ENCODE measurements at regions not wholly inside any gene's neighbourhood (a gene's known extent, or its start where the extent isn't known, plus 50 kb on each side); places are given as distances from the start of the nearest gene placed in this dataset.
A peak's percentile ranks its signal among the peaks of the same experiment; 100 is the strongest.

GRCh38 chr15:66850078-66850991 lies 148.3 kb downstream of the SMAD6 start:
- no peaks in the 10 kb centered on the region for H3K27me3 ChIP-seq (ENCODE audit: control insufficient read depth, insufficient read depth, low read length)
- no peak overlapping the region for H3K4me3 Mint-ChIP-seq

DNA sequence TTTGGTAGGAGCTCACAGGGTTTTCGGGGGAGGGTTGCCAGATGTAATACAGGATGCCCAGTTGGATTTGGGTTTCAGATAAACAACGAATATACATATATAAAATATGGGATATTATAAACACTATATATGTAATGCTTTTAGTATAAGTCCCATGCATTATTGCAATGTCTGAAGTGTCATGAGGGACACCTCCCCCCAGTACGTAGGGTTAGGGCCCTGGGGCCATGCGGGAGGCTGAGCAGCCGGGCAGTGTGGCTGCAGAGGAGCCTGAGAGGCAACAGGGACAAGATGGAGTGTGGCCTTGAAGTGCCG lies 148.9 kb downstream of the SMAD6 start:
- H3K4me1 ChIP-seq (ENCODE audit: control insufficient read depth, insufficient read depth, low read length, poor library complexity, severe bottlenecking): peaks cover 3% of the 10 kb centered on the region
- no peaks in the 10 kb centered on the region for H3K27me3 ChIP-seq (ENCODE audit: control insufficient read depth, insufficient read depth, low read length)
- no peaks in the 10 kb centered on the region for H3K9me3 ChIP-seq (ENCODE audit: control insufficient read depth in 2 of 2, low read length in 2 of 2)
- DNase-seq: no peak
- H3K36me3 Mint-ChIP-seq: no peaks in the 10 kb centered on the region
- peak overlapping the region in 2 of 4 donors; percentile 44 to 64 for H3K4me3 Mint-ChIP-seq
- peaks cover 0 to 3% (median 0%) of the 10 kb centered on the region in 7 donors for H3K9me3 Mint-ChIP-seq
- no peak overlapping the region for H3K27ac ChIP-seq (ENCODE audit: insufficient read depth, low read length, poor library complexity, severe bottlenecking)
- H3K27ac Mint-ChIP-seq: no peak overlapping the region
- H3K36me3 ChIP-seq (ENCODE audit: control insufficient read depth, insufficient read depth, low read length): no peaks in the 10 kb centered on the region
- peaks cover 21% of the 10 kb centered on the region for H3K27me3 Mint-ChIP-seq
- H3K4me1 Mint-ChIP-seq: peaks cover 0 to 5% (median 2%) of the 10 kb centered on the region in 4 donors
- ATAC-seq (ENCODE audit: low read depth in 2 of 2): no peak
- no peak overlapping the region for H3K4me3 ChIP-seq (ENCODE audit: low read depth, low read length)

More at GRCh38 chr15:66850078-66850991, 148.3 kb downstream of the SMAD6 start:
- Mint-ChIP-seq H3K27me3 (peaks cover 21% of the 10 kb centered on the region), H3K9me3 (peaks cover 0 to 3% (median 0%) of the 10 kb centered on the region in 7 donors), H3K4me1 (peaks cover 0 to 5% (median 2%) of the 10 kb centered on the region in 4 donors), H3K27ac (no peak overlapping the region), H3K36me3 (no peaks in the 10 kb centered on the region)
- H3K4me1 ChIP-seq (ENCODE audit: control insufficient read depth, insufficient read depth, low read length, poor library complexity, severe bottlenecking): peaks cover 3% of the 10 kb centered on the region
- H3K36me3 ChIP-seq (ENCODE audit: control insufficient read depth, insufficient read depth, low read length): no peaks in the 10 kb centered on the region
- no peak for DNase-seq
- H3K4me3 ChIP-seq (ENCODE audit: low read depth, low read length): no peak overlapping the region
- H3K9me3 ChIP-seq (ENCODE audit: control insufficient read depth in 2 of 2, low read length in 2 of 2): no peaks in the 10 kb centered on the region
- H3K27ac ChIP-seq (ENCODE audit: insufficient read depth, low read length, poor library complexity, severe bottlenecking): no peak overlapping the region
- ATAC-seq (ENCODE audit: low read depth in 2 of 2): no peak

DNA sequence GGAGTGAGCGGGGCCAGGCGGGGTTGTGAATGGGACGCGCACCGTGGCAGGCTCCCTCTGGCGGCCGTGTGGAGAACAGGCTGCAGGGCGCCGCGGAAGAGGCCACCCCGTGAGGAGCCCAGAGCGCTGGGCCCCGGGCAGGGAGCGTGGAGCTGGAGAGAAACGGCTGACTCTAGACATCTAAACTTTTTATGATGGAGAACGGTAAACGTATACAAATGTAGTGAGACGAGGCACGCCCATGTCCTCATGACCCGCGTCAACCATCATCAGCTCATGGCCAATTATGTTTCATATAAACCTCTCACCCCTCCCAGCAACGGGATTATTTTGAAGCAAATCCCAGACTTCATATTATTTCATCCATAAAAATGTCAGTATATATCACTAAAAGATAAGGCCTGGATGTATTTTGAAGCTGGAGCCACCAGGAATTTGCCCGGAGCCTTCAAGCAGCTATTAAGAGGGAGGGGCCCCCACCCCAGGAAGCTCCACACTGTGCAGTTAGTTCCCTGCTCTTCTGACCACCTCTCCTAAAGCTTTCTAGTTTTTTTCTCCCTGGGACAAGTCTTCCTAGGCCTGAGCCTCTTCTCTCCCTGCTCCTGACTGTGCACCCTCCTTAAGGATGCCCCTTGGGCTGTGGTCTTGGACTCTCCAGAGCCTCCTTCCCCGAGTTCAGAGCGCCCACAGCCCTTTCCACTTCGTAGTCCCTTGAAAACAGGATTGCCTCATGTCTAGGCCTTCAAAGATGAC lies 149.5 kb downstream of the SMAD6 start:
- peaks cover 0 to 3% (median 0%) of the 10 kb centered on the region in 7 donors for H3K9me3 Mint-ChIP-seq
- no peaks in the 10 kb centered on the region for H3K36me3 ChIP-seq (ENCODE audit: control insufficient read depth, insufficient read depth, low read length)
- H3K9me3 ChIP-seq (ENCODE audit: control insufficient read depth in 2 of 2, low read length in 2 of 2): no peaks in the 10 kb centered on the region
- ATAC-seq (ENCODE audit: low read depth in 2 of 2) (peak; percentile 85), DNase-seq (peak; percentile 39 to 78 (median 64))
- no peaks in the 10 kb centered on the region for H3K27me3 ChIP-seq (ENCODE audit: control insufficient read depth, insufficient read depth, low read length)
- no peak overlapping the region for H3K27ac Mint-ChIP-seq
- H3K4me3 ChIP-seq (ENCODE audit: low read depth, low read length): no peak overlapping the region
- peaks cover 18% of the 10 kb centered on the region for H3K27me3 Mint-ChIP-seq
- H3K4me1 Mint-ChIP-seq: peaks cover 0 to 5% (median 2%) of the 10 kb centered on the region in 4 donors
- H3K36me3 Mint-ChIP-seq: no peaks in the 10 kb centered on the region
- peaks cover 3% of the 10 kb centered on the region for H3K4me1 ChIP-seq (ENCODE audit: control insufficient read depth, insufficient read depth, low read length, poor library complexity, severe bottlenecking)
- peak overlapping the region in 2 of 4 donors; percentile 44 to 64 for H3K4me3 Mint-ChIP-seq
- H3K27ac ChIP-seq (ENCODE audit: insufficient read depth, low read length, poor library complexity, severe bottlenecking): no peak overlapping the region

GRCh38 chr15:66852064-66852905 lies 150.2 kb downstream of the SMAD6 start:
- Mint-ChIP-seq H3K36me3 (no peaks in the 10 kb centered on the region), H3K27me3 (peaks cover 19% of the 10 kb centered on the region), H3K27ac (no peak overlapping the region), H3K9me3 (peaks cover 0 to 3% (median 0%) of the 10 kb centered on the region in 7 donors), H3K4me1 (peaks cover 0 to 5% (median 2%) of the 10 kb centered on the region in 4 donors), H3K4me3 (no peak overlapping the region)
- ATAC-seq (ENCODE audit: low read depth in 2 of 2): no peak
- H3K27me3 ChIP-seq (ENCODE audit: control insufficient read depth, insufficient read depth, low read length): no peaks in the 10 kb centered on the region
- H3K36me3 ChIP-seq (ENCODE audit: control insufficient read depth, insufficient read depth, low read length): no peaks in the 10 kb centered on the region
- H3K4me3 ChIP-seq (ENCODE audit: low read depth, low read length): no peak overlapping the region
- H3K4me1 ChIP-seq (ENCODE audit: control insufficient read depth, insufficient read depth, low read length, poor library complexity, severe bottlenecking): peaks cover 3% of the 10 kb centered on the region
- H3K9me3 ChIP-seq (ENCODE audit: control insufficient read depth in 2 of 2, low read length in 2 of 2): no peaks in the 10 kb centered on the region
- H3K27ac ChIP-seq (ENCODE audit: insufficient read depth, low read length, poor library complexity, severe bottlenecking): no peak overlapping the region
- no peak for DNase-seq

DNA sequence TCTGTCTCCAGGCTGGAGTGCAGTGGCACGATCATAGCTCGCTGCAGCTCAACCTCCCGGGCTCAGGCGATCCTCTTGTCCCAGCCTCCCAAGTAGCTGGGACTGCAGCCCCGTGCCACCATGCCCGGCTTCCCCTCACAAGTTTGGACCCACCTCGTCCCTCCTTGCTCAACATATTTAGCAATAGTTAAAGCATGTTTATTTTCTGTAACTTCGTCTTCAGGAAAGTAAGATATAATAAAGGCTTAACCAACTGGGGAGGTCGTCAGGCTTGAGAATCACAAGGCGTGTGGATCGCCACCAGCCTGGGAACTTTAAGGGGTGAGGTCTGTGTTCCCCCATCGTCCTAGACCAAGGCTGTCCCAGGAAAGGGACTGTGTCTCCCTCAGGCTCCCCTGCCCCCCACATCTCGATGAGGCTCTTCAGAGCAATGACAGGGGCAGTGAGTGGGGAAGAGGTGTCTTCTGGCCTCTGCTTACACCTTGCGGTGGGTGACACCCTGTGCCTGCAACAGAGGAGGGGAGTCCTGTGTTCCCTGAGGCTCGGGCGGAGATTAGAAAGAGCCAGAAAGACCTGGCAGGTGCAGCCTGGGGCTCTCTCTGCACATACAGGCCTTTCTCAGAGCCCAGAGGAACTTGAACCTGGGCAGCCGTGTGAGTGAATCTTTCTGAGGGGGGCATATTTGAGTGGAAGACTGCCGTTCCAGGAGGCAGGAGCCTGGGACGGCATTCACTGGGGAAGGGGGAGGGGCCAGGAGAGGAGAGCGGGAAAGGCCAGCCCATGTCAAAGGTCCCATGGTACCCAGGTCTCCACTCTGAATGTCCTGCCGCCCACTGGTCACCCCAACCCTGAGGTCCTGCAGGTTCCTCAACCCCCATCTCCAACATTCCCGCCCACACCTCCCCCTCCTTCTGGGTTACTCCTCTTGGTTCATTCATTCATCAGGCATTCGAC lies 152.3 kb downstream of the SMAD6 start:
- no peak for ATAC-seq (ENCODE audit: low read depth in 2 of 2)
- no peak overlapping the region for H3K27ac ChIP-seq (ENCODE audit: insufficient read depth, low read length, poor library complexity, severe bottlenecking)
- Mint-ChIP-seq H3K9me3 (peaks cover 0 to 2% (median 0%) of the 10 kb centered on the region in 7 donors), H3K27ac (no peak overlapping the region), H3K27me3 (peaks cover 26% of the 10 kb centered on the region), H3K36me3 (no peaks in the 10 kb centered on the region), H3K4me3 (no peak overlapping the region), H3K4me1 (peaks cover 0 to 5% (median 2%) of the 10 kb centered on the region in 4 donors)
- no peaks in the 10 kb centered on the region for H3K9me3 ChIP-seq (ENCODE audit: control insufficient read depth in 2 of 2, low read length in 2 of 2)
- peaks cover 5% of the 10 kb centered on the region for H3K27me3 ChIP-seq (ENCODE audit: control insufficient read depth, insufficient read depth, low read length)
- DNase-seq: no peak
- H3K36me3 ChIP-seq (ENCODE audit: control insufficient read depth, insufficient read depth, low read length): no peaks in the 10 kb centered on the region
- H3K4me1 ChIP-seq (ENCODE audit: control insufficient read depth, insufficient read depth, low read length, poor library complexity, severe bottlenecking): peaks cover 3% of the 10 kb centered on the region
- H3K4me3 ChIP-seq (ENCODE audit: low read depth, low read length): no peak overlapping the region

DNA sequence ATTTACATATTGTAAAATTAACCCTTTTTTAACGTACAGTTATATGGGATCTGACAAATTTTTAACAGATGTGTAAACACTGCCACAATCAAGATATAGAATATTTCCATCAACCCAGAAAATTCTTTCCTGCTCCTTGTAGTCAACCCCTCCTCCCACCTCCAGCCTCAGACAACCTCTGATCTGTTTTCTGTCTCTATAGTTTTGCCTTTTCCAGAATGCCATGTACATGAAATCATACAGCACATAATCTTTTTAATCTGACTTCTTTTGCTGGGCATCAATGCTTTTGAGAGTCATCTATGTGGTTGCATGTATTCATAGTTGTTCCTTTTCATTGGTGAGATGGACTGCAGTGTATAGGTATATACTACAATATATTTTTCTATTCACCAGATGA lies 153.0 kb downstream of the SMAD6 start:
- DNase-seq (no peak), ATAC-seq (ENCODE audit: low read depth in 2 of 2) (no peak)
- Histone ChIP-seq H3K27me3 (ENCODE audit: control insufficient read depth, insufficient read depth, low read length) (peaks cover 5% of the 10 kb centered on the region), H3K36me3 (ENCODE audit: control insufficient read depth, insufficient read depth, low read length) (no peaks in the 10 kb centered on the region), H3K27ac (ENCODE audit: insufficient read depth, low read length, poor library complexity, severe bottlenecking) (no peak overlapping the region), H3K9me3 (ENCODE audit: control insufficient read depth in 2 of 2, low read length in 2 of 2) (no peaks in the 10 kb centered on the region), H3K4me3 (ENCODE audit: low read depth, low read length) (no peak overlapping the region), H3K4me1 (ENCODE audit: control insufficient read depth, insufficient read depth, low read length, poor library complexity, severe bottlenecking) (peaks cover 3% of the 10 kb centered on the region)
- Mint-ChIP-seq H3K4me3 (no peak overlapping the region), H3K27ac (no peak overlapping the region), H3K27me3 (peaks cover 26% of the 10 kb centered on the region), H3K4me1 (peaks cover 0 to 5% (median 2%) of the 10 kb centered on the region in 4 donors), H3K36me3 (no peaks in the 10 kb centered on the region), H3K9me3 (peaks cover 0 to 2% (median 0%) of the 10 kb centered on the region in 7 donors)

All from CD4-positive, CD25-positive, alpha-beta regulatory T cell (primary cell).